ENCODE measurements at regions not wholly inside any gene's neighbourhood (a gene's known extent, or its start where the extent isn't known, plus 50 kb on each side); places are given as distances from the start of the nearest gene placed in this dataset.

DNA sequence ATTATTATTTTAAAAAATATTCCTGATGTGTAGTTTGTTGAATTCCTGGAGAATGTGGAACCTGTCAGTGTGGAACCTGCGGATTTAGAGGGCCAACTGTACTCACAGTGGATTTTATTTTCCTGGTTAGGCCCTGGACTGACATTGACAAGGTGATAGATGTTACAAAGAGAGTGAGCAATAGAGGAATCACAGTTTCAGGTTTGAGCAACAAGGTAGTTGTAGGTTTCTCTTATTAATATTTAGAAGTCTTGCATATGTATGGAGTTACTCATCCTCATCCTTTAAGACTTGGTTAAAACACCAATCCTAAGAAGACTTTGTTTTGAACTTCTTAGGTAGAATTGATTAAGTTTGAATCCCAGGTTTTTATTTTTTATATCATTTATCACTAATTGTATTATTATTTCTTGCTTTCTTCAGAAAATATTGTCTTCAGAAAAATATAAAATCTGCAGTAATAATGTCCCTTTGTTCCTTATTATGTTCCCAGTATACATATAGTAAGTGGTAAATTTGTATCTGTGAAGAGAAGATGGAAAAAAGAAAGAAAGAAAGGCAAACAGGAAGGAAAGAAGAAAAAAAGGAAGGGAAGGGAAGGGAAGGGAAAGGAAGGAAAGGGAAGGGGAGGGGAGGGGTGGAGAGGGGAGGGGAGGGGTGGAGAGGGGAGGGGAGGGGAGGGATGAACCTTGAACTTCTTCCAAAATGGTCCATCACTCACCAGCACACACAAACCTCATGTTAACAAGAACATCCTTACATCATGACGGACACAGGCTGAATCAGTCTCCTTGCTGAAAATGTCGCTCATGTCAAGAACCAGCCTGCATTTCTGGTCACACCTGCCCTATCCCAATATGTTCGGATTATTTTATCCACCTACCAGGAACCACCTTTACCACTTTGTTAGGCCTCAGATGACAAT lies 867.2 kb downstream of the CDH11 start:
- no peak overlapping the region for H3K4me3 ChIP-seq
- in situ Hi-C loops (cut with MboI; ENCODE audit: low pct_ligation_motif_present in 1 of 4, low pct_unique_long_range_greater_than_20kb in 1 of 4, low sequenced_read_pairs in 3 of 4) (no loop called here), intact Hi-C loops (cut with DNase I; ENCODE audit: low total_unique reads) (no loop called here)
- no peaks in the 10 kb centered on the region for H3K27me3 ChIP-seq
- TF ChIP-seq POLR2AphosphoS5 (IDR thresholded peaks at IDR 0.05) (no peak), EP300 (IDR thresholded peaks at IDR 0.05; ENCODE audit: low read depth) (no peak), POLR2A (IDR thresholded peaks at IDR 0.05) (no peak)
- TF ChIP-seq, protein P1, sequence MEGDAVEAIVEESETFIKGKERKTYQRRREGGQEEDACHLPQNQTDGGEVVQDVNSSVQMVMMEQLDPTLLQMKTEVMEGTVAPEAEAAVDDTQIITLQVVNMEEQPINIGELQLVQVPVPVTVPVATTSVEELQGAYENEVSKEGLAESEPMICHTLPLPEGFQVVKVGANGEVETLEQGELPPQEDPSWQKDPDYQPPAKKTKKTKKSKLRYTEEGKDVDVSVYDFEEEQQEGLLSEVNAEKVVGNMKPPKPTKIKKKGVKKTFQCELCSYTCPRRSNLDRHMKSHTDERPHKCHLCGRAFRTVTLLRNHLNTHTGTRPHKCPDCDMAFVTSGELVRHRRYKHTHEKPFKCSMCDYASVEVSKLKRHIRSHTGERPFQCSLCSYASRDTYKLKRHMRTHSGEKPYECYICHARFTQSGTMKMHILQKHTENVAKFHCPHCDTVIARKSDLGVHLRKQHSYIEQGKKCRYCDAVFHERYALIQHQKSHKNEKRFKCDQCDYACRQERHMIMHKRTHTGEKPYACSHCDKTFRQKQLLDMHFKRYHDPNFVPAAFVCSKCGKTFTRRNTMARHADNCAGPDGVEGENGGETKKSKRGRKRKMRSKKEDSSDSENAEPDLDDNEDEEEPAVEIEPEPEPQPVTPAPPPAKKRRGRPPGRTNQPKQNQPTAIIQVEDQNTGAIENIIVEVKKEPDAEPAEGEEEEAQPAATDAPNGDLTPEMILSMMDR (IDR thresholded peaks at IDR 0.05), result no peak
- no peaks in the 10 kb centered on the region for H3K36me3 ChIP-seq
- no peak for DNase-seq
- H3K9me3 ChIP-seq, result no peaks in the 10 kb centered on the region
- 78 to 91% methylated on average over 1 to 4 of the region's 4 CpGs for WGBS, 2 donors (ENCODE audit: low coverage in 1 of 2)
- no peaks in the 10 kb centered on the region for H3K4me1 ChIP-seq
- no peak overlapping the region for H3K27ac ChIP-seq

DNA sequence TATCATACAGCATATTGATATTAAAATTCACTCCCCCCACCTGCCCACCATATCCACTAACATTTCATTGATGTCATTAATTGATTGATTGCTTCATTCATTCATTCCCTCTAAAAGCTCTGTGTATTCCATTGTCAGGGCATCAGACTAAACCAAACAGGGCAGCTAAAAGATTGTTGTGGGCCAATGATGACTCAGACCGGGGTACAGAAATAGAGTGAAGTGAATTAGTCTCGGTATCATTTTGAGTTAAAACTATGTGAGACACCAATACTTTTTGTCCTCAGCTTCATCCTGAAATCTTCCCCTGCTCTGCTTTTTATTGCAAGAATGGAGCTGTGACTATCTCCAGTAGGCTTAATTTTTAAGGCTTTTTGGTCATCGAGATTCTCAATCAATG lies 868.3 kb downstream of the CDH11 start:
- H3K4me3 ChIP-seq, result no peak overlapping the region
- no peaks in the 10 kb centered on the region for H3K9me3 ChIP-seq
- no peak for DNase-seq
- no peaks in the 10 kb centered on the region for H3K27me3 ChIP-seq
- no peaks in the 10 kb centered on the region for H3K36me3 ChIP-seq
- no peaks in the 10 kb centered on the region for H3K4me1 ChIP-seq
- 82 to 94% methylated on average over 3 of the region's 3 CpGs for WGBS, 2 donors (ENCODE audit: low coverage in 1 of 2)
- H3K27ac ChIP-seq, result no peak overlapping the region
- in situ Hi-C loops (cut with MboI; ENCODE audit: low pct_ligation_motif_present in 1 of 4, low pct_unique_long_range_greater_than_20kb in 1 of 4, low sequenced_read_pairs in 3 of 4), result no loop called here
- intact Hi-C loops (cut with DNase I; ENCODE audit: low total_unique reads), result no loop called here
- TF ChIP-seq POLR2A (IDR thresholded peaks at IDR 0.05), result no peak

DNA sequence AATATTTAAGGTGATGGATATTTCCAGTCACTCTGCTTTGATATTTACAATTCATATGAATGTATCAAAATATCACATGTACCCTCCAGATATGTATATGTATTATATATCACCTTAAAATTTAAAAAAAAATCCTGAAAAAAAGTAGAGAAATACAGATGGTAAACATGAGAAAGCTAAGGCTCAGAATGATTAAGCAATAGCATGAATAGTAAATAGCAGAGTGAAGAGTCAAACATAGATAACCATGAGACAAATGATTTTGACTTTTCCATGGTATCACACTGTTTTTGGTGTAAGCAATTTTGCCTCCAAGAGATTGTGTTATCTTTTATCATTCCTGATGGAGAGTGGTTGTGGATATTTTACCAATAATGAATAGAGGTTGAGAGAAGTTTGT lies 868.8 kb downstream of the CDH11 start:
- no peaks in the 10 kb centered on the region for H3K9me3 ChIP-seq
- no peak overlapping the region for H3K27ac ChIP-seq
- H3K27me3 ChIP-seq, result no peaks in the 10 kb centered on the region
- no peak for DNase-seq
- no peak overlapping the region for H3K4me3 ChIP-seq
- no peaks in the 10 kb centered on the region for H3K36me3 ChIP-seq
- in situ Hi-C loops (cut with MboI; ENCODE audit: low pct_ligation_motif_present in 1 of 4, low pct_unique_long_range_greater_than_20kb in 1 of 4, low sequenced_read_pairs in 3 of 4), result no loop called here
- intact Hi-C loops (cut with DNase I; ENCODE audit: low total_unique reads), result no loop called here
- no peaks in the 10 kb centered on the region for H3K4me1 ChIP-seq
- TF ChIP-seq POLR2A (IDR thresholded peaks at IDR 0.05), result no peak
- no peak for TF ChIP-seq POLR2AphosphoS5 (IDR thresholded peaks at IDR 0.05)
- TF ChIP-seq EP300 (IDR thresholded peaks at IDR 0.05; ENCODE audit: low read depth), result no peak
- TF ChIP-seq, protein P1 (IDR thresholded peaks at IDR 0.05), result no peak

DNA sequence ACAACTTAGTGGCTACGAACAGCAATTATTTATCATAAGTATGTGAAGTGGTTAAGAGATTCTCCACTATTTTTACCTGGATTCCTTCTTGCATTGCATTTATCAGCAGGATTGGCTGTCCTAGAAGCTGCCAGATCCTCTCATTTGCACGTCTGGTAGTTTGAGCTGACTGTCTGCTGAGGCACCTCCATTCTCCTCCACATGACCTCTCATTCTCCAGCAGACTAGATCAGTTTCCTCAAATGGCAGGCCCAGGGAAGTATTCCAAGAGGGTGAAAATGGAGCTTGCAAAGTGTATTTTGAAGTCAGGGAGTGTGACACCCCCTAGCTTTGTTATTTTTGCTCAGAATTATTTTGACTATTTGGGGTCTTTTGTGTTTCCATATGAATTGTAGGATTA lies 870.1 kb downstream of the CDH11 start:
- in situ Hi-C loops (cut with MboI; ENCODE audit: low pct_ligation_motif_present in 1 of 4, low pct_unique_long_range_greater_than_20kb in 1 of 4, low sequenced_read_pairs in 3 of 4) (no loop called here), intact Hi-C loops (cut with DNase I; ENCODE audit: low total_unique reads) (no loop called here)
- DNase-seq, result no peak
- Histone ChIP-seq H3K4me3 (no peak overlapping the region), H3K27ac (no peak overlapping the region), H3K36me3 (no peaks in the 10 kb centered on the region), H3K27me3 (no peaks in the 10 kb centered on the region), H3K4me1 (no peaks in the 10 kb centered on the region), H3K9me3 (no peaks in the 10 kb centered on the region)
- WGBS, 2 donors (ENCODE audit: low coverage in 1 of 2), result 66 to 69% methylated on average over 1 to 2 of the region's 2 CpGs
- TF ChIP-seq EP300 (IDR thresholded peaks at IDR 0.05; ENCODE audit: low read depth), result no peak
- no peak for TF ChIP-seq POLR2AphosphoS5 (IDR thresholded peaks at IDR 0.05)
- TF ChIP-seq, protein P1 (IDR thresholded peaks at IDR 0.05), result no peak
- TF ChIP-seq POLR2A (IDR thresholded peaks at IDR 0.05), result no peak

DNA sequence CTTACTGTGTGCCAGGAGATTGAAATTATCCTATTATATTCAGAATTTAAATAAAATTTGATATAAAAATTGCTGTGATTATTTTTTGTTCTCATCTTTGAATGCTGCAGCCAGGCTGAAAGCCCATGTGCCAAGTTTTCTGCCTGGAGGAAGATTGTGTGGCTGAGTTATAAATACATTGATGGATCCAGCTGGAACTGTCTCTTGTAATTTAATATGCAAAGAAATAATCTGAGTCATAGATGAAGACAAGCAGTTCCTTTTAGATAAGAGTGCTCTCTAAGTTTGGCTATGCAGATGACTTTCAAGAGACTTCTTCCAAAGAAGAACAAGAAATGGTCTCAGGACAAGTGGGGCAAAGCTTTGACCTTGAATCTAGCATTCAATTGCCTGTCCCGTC lies 871.0 kb downstream of the CDH11 start:
- in situ Hi-C loops (cut with MboI; ENCODE audit: low pct_ligation_motif_present in 1 of 4, low pct_unique_long_range_greater_than_20kb in 1 of 4, low sequenced_read_pairs in 3 of 4), result no loop called here
- H3K9me3 ChIP-seq, result no peaks in the 10 kb centered on the region
- no peaks in the 10 kb centered on the region for H3K27me3 ChIP-seq
- DNase-seq, result no peak
- H3K4me1 ChIP-seq, result no peaks in the 10 kb centered on the region
- TF ChIP-seq POLR2A (IDR thresholded peaks at IDR 0.05), result no peak
- no peak for TF ChIP-seq EP300 (IDR thresholded peaks at IDR 0.05; ENCODE audit: low read depth)
- intact Hi-C loops (cut with DNase I; ENCODE audit: low total_unique reads), result no loop called here
- H3K27ac ChIP-seq, result no peak overlapping the region
- H3K4me3 ChIP-seq, result no peak overlapping the region
- 56 to 68% methylated on average over 1 of the region's 1 CpG for WGBS, 2 donors (ENCODE audit: low coverage in 1 of 2)
- H3K36me3 ChIP-seq, result no peaks in the 10 kb centered on the region

All from transverse colon (tissue), 4 donors.